ENCODE measurements at regions not wholly inside any gene's neighbourhood (a gene's known extent, or its start where the extent isn't known, plus 50 kb on each side); places are given as distances from the start of the nearest gene placed in this dataset.

DNA sequence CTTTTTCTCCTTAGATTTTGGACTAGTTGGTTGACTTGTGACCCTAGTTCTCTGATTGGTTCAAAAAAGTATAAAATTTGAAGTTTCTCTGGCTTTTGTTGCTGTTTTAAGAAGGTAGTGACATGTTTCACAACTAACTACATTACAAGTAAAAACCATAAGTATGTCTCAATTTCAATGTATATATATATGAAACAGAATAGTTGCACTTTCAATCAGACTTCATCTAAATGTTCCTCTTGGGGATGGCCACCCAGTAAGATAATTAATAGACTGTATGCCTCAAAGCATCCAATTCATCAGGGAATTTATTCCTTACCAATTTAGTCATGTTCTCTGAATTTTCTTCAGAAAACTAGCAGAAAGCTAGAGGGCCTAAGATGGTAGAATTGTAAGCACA, 259.7 kb downstream of the RPRM start:
- ChIA-PET CTCF (no interaction called here), POLR2A (no interaction called here)
- H3K27ac Mint-ChIP-seq: no peak overlapping the region
- no peaks in the 10 kb centered on the region for H3K4me1 ChIP-seq (ENCODE audit: control insufficient read depth in 1 of 2, extremely low read depth in 1 of 2, insufficient read depth in 2 of 2, low read length in 2 of 2)
- H3K4me1 Mint-ChIP-seq: no peaks in the 10 kb centered on the region
- no peak overlapping the region for H3K4me3 ChIP-seq (ENCODE audit: control insufficient read depth in 1 of 2, extremely low read depth in 1 of 2, low read length in 1 of 2)
- ATAC-seq (replicated peaks in 1 of 4): no peak
- H3K27me3 Mint-ChIP-seq: peaks cover 0 to 7% of the 10 kb centered on the region in 2 donors
- no peaks in the 10 kb centered on the region for H3K27me3 ChIP-seq (replicated peaks in 1 of 2; ENCODE audit: control insufficient read depth in 2 of 2, extremely low read depth in 1 of 2, insufficient read depth in 2 of 2, low read length in 1 of 2)
- H3K36me3 ChIP-seq (ENCODE audit: control insufficient read depth in 2 of 2, extremely low read depth in 1 of 2, insufficient read depth in 1 of 2, low read length in 1 of 2): no peaks in the 10 kb centered on the region
- H3K9me3 ChIP-seq: no peaks in the 10 kb centered on the region
- no peaks in the 10 kb centered on the region for H3K36me3 Mint-ChIP-seq
- H3K27ac ChIP-seq (ENCODE audit: low read length): no peak overlapping the region
- no peak for DNase-seq
- H3K9me3 Mint-ChIP-seq: no peaks in the 10 kb centered on the region
- no peak overlapping the region for H3K4me3 Mint-ChIP-seq

DNA sequence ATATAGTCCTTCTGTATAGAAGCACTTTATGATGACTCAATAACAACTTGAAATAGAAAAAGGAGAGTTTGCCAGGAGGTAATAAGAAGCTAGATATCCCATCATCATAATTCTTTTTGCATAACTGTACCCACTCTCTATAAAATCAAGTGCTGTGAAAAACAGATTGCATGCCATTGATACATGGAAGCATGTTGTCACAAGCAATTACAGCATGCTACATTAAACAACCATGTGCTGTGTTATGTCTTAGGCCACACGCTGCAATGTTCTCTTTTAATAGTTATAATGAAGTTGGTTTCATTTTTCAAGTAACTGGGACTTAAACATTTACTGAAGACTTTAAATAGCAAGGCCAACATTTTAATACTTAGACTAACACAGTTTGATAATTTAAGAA, 264.2 kb downstream of the RPRM start:
- no peak for ATAC-seq (replicated peaks in 1 of 4)

DNA sequence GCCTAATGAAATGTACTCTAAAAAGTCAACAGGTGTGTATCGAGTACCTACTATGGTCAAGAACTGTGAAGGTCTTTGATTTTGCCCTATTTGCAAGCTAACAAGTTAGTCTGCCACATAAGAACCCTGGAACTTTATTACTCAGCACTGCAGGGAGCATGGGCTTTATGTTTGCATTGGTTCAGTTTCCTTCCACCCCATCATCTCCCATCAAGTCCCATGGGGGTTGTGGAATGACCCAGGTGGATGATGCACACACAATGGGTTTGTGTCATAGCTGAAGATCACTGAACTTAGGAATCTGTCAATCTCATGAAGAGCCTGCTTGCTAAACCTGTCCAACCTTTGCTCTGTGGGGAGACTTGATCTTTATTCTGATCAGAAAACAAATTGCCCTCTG, 265.5 kb downstream of the RPRM start:
- no CpG with 5 or more reads among the region's 1 CpG for WGBS (ENCODE audit: insufficient coverage)
- H3K9me3 ChIP-seq: no peaks in the 10 kb centered on the region
- no peak overlapping the region for H3K27ac Mint-ChIP-seq
- no peaks in the 10 kb centered on the region for H3K4me1 Mint-ChIP-seq
- no peak for DNase-seq
- H3K27me3 ChIP-seq (replicated peaks in 1 of 2; ENCODE audit: control insufficient read depth in 2 of 2, extremely low read depth in 1 of 2, insufficient read depth in 2 of 2, low read length in 1 of 2): no peaks in the 10 kb centered on the region
- no peaks in the 10 kb centered on the region for H3K27me3 Mint-ChIP-seq
- H3K36me3 ChIP-seq (ENCODE audit: control insufficient read depth in 2 of 2, extremely low read depth in 1 of 2, insufficient read depth in 1 of 2, low read length in 1 of 2): no peaks in the 10 kb centered on the region
- no peaks in the 10 kb centered on the region for H3K4me1 ChIP-seq (ENCODE audit: control insufficient read depth in 1 of 2, extremely low read depth in 1 of 2, insufficient read depth in 2 of 2, low read length in 2 of 2)
- CTCF ChIA-PET: no interaction called here
- H3K36me3 Mint-ChIP-seq: no peaks in the 10 kb centered on the region
- no peak overlapping the region for H3K4me3 ChIP-seq (ENCODE audit: control insufficient read depth in 1 of 2, extremely low read depth in 1 of 2, low read length in 1 of 2)
- no peak overlapping the region for H3K27ac ChIP-seq (ENCODE audit: low read length)
- no peak overlapping the region for H3K4me3 Mint-ChIP-seq
- POLR2A ChIA-PET: no interaction called here
- no peaks in the 10 kb centered on the region for H3K9me3 Mint-ChIP-seq
- ATAC-seq (replicated peaks in 1 of 4): no peak

More for the DNA sequence above, 264.2 kb downstream of the RPRM start:
- no peak for DNase-seq
- Mint-ChIP-seq H3K27ac (no peak overlapping the region), H3K36me3 (no peaks in the 10 kb centered on the region), H3K4me1 (no peaks in the 10 kb centered on the region), H3K9me3 (no peaks in the 10 kb centered on the region), H3K4me3 (no peak overlapping the region), H3K27me3 (no peaks in the 10 kb centered on the region)
- POLR2A ChIA-PET: no interaction called here
- Histone ChIP-seq H3K27ac (ENCODE audit: low read length) (no peak overlapping the region), H3K4me3 (ENCODE audit: control insufficient read depth in 1 of 2, extremely low read depth in 1 of 2, low read length in 1 of 2) (no peak overlapping the region), H3K9me3 (no peaks in the 10 kb centered on the region), H3K27me3 (replicated peaks in 1 of 2; ENCODE audit: control insufficient read depth in 2 of 2, extremely low read depth in 1 of 2, insufficient read depth in 2 of 2, low read length in 1 of 2) (no peaks in the 10 kb centered on the region), H3K4me1 (ENCODE audit: control insufficient read depth in 1 of 2, extremely low read depth in 1 of 2, insufficient read depth in 2 of 2, low read length in 2 of 2) (no peaks in the 10 kb centered on the region), H3K36me3 (ENCODE audit: control insufficient read depth in 2 of 2, extremely low read depth in 1 of 2, insufficient read depth in 1 of 2, low read length in 1 of 2) (no peaks in the 10 kb centered on the region)
- no CpG with 5 or more reads among the region's 1 CpG for WGBS (ENCODE audit: insufficient coverage)
- CTCF ChIA-PET: no interaction called here

- H3K27ac Mint-ChIP-seq: no peak overlapping the region
- no peaks in the 10 kb centered on the region for H3K9me3 ChIP-seq
- WGBS (ENCODE audit: insufficient coverage): 73% methylated on average over 11 of the region's 11 CpGs
- no peaks in the 10 kb centered on the region for H3K36me3 Mint-ChIP-seq
- CTCF ChIA-PET: no interaction called here
- H3K4me3 Mint-ChIP-seq: no peak overlapping the region
- POLR2A ChIA-PET: interaction anchor here in 1 of 2 donors (0.6 kb wide), 1 partner anchor 1180 kb away, joined by 3 read pairs; no protein-coding TSS in a partner anchor
- DNase-seq (no peak), ATAC-seq (replicated peaks in 1 of 4) (no peak)
- H3K9me3 Mint-ChIP-seq: peaks cover 4 to 13% (median 11%) of the 10 kb centered on the region in 3 donors
- no peaks in the 10 kb centered on the region for H3K4me1 ChIP-seq (ENCODE audit: control insufficient read depth in 1 of 2, extremely low read depth in 1 of 2, insufficient read depth in 2 of 2, low read length in 2 of 2)
- H3K27me3 ChIP-seq (replicated peaks in 1 of 2; ENCODE audit: control insufficient read depth in 2 of 2, extremely low read depth in 1 of 2, insufficient read depth in 2 of 2, low read length in 1 of 2): peaks cover 0 to 8% of the 10 kb centered on the region in 2 experiments
- no peaks in the 10 kb centered on the region for H3K27me3 Mint-ChIP-seq
- H3K4me3 ChIP-seq (ENCODE audit: control insufficient read depth in 1 of 2, extremely low read depth in 1 of 2, low read length in 1 of 2): no peak overlapping the region
- H3K4me1 Mint-ChIP-seq: no peaks in the 10 kb centered on the region
- no peaks in the 10 kb centered on the region for H3K36me3 ChIP-seq (ENCODE audit: control insufficient read depth in 2 of 2, extremely low read depth in 1 of 2, insufficient read depth in 1 of 2, low read length in 1 of 2)
- H3K27ac ChIP-seq (ENCODE audit: low read length): no peak overlapping the region
Measured at GRCh38 chr2:153197402-153198386, 280.9 kb downstream of the RPRM start.

DNA sequence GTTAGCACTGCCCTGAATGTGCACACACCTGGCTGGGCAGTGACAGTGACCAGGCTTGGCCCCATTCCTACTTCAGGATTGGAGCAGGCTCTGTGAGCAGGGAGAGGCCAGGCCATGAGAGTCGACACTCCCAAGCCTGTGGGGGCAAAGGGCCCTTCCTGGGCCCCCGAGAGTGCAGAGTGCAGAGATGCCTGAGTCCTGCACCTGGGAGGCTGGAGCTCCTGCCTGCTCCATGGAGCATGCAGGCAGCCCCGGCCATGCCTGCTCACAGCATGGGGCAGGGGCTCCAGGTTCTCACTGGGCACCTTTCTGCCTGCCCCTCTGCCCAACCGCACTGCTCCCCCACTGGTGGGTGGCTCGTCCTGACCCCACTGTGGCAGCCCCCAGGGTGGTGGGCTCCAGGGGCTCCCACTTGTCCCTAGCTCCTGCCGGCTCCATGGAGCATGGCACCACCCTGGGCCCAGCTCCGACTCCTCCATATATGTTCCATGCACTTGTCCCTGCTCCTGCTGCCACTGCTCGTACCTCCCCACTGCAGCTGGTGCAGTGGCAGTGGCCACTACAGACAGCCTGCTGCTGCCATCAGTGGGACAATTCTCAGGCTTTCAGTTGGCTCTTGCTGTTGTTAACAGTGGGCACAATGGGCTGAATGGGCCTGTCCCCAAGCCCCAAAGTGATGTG, 282.0 kb downstream of the RPRM start:
- no peaks in the 10 kb centered on the region for H3K4me1 Mint-ChIP-seq
- Histone ChIP-seq H3K4me3 (ENCODE audit: control insufficient read depth in 1 of 2, extremely low read depth in 1 of 2, low read length in 1 of 2) (no peak overlapping the region), H3K27me3 (replicated peaks in 1 of 2; ENCODE audit: control insufficient read depth in 2 of 2, extremely low read depth in 1 of 2, insufficient read depth in 2 of 2, low read length in 1 of 2) (peaks cover 0 to 8% of the 10 kb centered on the region in 2 experiments), H3K36me3 (ENCODE audit: control insufficient read depth in 2 of 2, extremely low read depth in 1 of 2, insufficient read depth in 1 of 2, low read length in 1 of 2) (no peaks in the 10 kb centered on the region), H3K9me3 (no peaks in the 10 kb centered on the region), H3K27ac (ENCODE audit: low read length) (no peak overlapping the region), H3K4me1 (ENCODE audit: control insufficient read depth in 1 of 2, extremely low read depth in 1 of 2, insufficient read depth in 2 of 2, low read length in 2 of 2) (no peaks in the 10 kb centered on the region)
- H3K27me3 Mint-ChIP-seq: no peaks in the 10 kb centered on the region
- POLR2A ChIA-PET: no interaction called here
- CTCF ChIA-PET: no interaction called here
- H3K27ac Mint-ChIP-seq: no peak overlapping the region
- WGBS (ENCODE audit: insufficient coverage): 82% methylated on average over 7 of the region's 8 CpGs
- no peak for ATAC-seq (replicated peaks in 1 of 4)
- peaks cover 4 to 13% (median 12%) of the 10 kb centered on the region in 3 donors for H3K9me3 Mint-ChIP-seq
- H3K4me3 Mint-ChIP-seq: no peak overlapping the region
- DNase-seq: no peak
- no peaks in the 10 kb centered on the region for H3K36me3 Mint-ChIP-seq

DNA sequence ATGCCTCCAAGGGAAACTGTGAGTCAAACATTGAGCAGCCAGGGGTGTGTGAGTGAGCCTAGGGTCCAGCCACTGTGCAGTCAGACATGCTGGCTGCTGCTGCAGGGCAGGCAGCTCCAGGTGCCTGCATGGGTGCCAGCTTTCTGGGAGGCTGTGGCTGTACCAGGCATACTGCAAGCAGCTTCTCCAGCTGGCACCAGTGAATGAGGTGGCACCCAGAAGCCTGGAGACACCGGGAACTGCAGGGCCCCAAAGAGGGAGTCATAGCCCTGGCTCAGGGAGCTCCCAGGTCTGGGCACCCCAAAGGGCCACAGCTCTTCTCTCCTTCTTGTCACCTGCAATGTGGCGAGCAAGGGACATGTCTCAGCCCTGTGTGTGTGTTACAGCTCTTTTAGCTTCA, 283.2 kb downstream of the RPRM start:
- no peak overlapping the region for H3K27ac Mint-ChIP-seq
- Histone ChIP-seq H3K4me1 (ENCODE audit: control insufficient read depth in 1 of 2, extremely low read depth in 1 of 2, insufficient read depth in 2 of 2, low read length in 2 of 2) (no peaks in the 10 kb centered on the region), H3K27ac (ENCODE audit: low read length) (no peak overlapping the region), H3K4me3 (ENCODE audit: control insufficient read depth in 1 of 2, extremely low read depth in 1 of 2, low read length in 1 of 2) (no peak overlapping the region), H3K9me3 (no peaks in the 10 kb centered on the region), H3K27me3 (replicated peaks in 1 of 2; ENCODE audit: control insufficient read depth in 2 of 2, extremely low read depth in 1 of 2, insufficient read depth in 2 of 2, low read length in 1 of 2) (peaks cover 0 to 8% of the 10 kb centered on the region in 2 experiments), H3K36me3 (ENCODE audit: control insufficient read depth in 2 of 2, extremely low read depth in 1 of 2, insufficient read depth in 1 of 2, low read length in 1 of 2) (no peaks in the 10 kb centered on the region)
- 100% methylated on average over 1 of the region's 2 CpGs for WGBS (ENCODE audit: insufficient coverage)
- ChIA-PET POLR2A (no interaction called here), CTCF (no interaction called here)
- no peaks in the 10 kb centered on the region for H3K27me3 Mint-ChIP-seq
- no peaks in the 10 kb centered on the region for H3K4me1 Mint-ChIP-seq
- H3K36me3 Mint-ChIP-seq: no peaks in the 10 kb centered on the region
- no peak overlapping the region for H3K4me3 Mint-ChIP-seq
- no peak for ATAC-seq (replicated peaks in 1 of 4)
- DNase-seq: no peak
- peaks cover 4 to 13% (median 12%) of the 10 kb centered on the region in 3 donors for H3K9me3 Mint-ChIP-seq
